Endodermal cell (in vitro differentiated cells): ENCODE measurements at regions not wholly inside any gene's neighbourhood (a gene's known extent, or its start where the extent isn't known, plus 50 kb on each side); places are given as distances from the start of the nearest gene placed in this dataset.

Experiments used
- DNase-seq: peaks from one replicate; pipeline ENCODE4 v3.0.0-alpha.2; 2017
- H3K27ac ChIP-seq: 2 replicates; pipeline ENCODE4 v1.5.1; 2013; ENCODE audit warnings: mild to moderate bottlenecking, low read depth, low read length, moderate library complexity
- H3K27me3 ChIP-seq: 2 replicates; pipeline ENCODE4 v1.6.1; 2013; ENCODE audit warnings: mild to moderate bottlenecking, low read length, moderate library complexity; ENCODE audit not compliant: insufficient read depth, control insufficient read depth, poor library complexity, severe bottlenecking
- H3K36me3 ChIP-seq: 2 replicates; pipeline ENCODE4 v1.7.0; 2013; ENCODE audit warnings: mild to moderate bottlenecking, low read length, moderate library complexity; ENCODE audit not compliant: control insufficient read depth, insufficient read depth
- H3K4me1 ChIP-seq: one replicate; pipeline ENCODE4 v1.7.0; 2013; ENCODE audit warnings: low read length; ENCODE audit not compliant: control insufficient read depth, insufficient read depth
- H3K4me3 ChIP-seq: 2 replicates; pipeline ENCODE4 v1.5.1; 2013; ENCODE audit warnings: mild to moderate bottlenecking, low read length, moderate library complexity
- H3K9ac ChIP-seq: 2 replicates; pipeline ENCODE4 v1.6.1; 2013; ENCODE audit warnings: mild to moderate bottlenecking, low read length, moderate library complexity; ENCODE audit not compliant: poor library complexity, severe bottlenecking; ENCODE audit errors: extremely low read depth
- H3K9me3 ChIP-seq: 2 replicates; pipeline ENCODE4 v1.6.1; 2013; ENCODE audit warnings: mild to moderate bottlenecking, low read length, moderate library complexity; ENCODE audit not compliant: control insufficient read depth
- H3K27ac Mint-ChIP-seq: 2 replicates; pipeline ENCODE4 v1.8.0; 2020; ENCODE audit warnings: mixed read lengths
- H3K27me3 Mint-ChIP-seq: 2 replicates; pipeline ENCODE4 v1.8.0; 2021; ENCODE audit warnings: mild to moderate bottlenecking, mixed read lengths; ENCODE audit not compliant: insufficient read depth
- H3K36me3 Mint-ChIP-seq: 2 replicates; pipeline ENCODE4 v1.8.0; 2020; ENCODE audit warnings: low read depth, mixed read lengths
- H3K4me1 Mint-ChIP-seq: 2 replicates; pipeline ENCODE4 v1.8.0; 2020; ENCODE audit warnings: mixed read lengths
- H3K4me3 Mint-ChIP-seq: 2 replicates; pipeline ENCODE4 v1.8.0; 2020; ENCODE audit warnings: mild to moderate bottlenecking, moderate library complexity, mixed read lengths
- H3K9me3 Mint-ChIP-seq: 2 replicates; pipeline ENCODE4 v1.8.0; 2020; ENCODE audit warnings: mild to moderate bottlenecking, mixed read lengths
- WGBS, 2 experiments: methylation state at CpG; one replicate each; pipeline versions ENCODE4 v1.1.5 to v1.1.7; 2013; ENCODE audit warnings: missing lambda C conversion rate in 2 of 2, mixed read lengths in 1 of 2; ENCODE audit not compliant: insufficient coverage in 1 of 2, insufficient read length in 1 of 2; 5-methylcytosine and 5-hydroxymethylcytosine counted together
- TF ChIP-seq, protein P1 (sequence below): fragments of 200-600 bp; sonication (generic); conservative IDR thresholded peaks from 2 replicates; pipeline ENCODE4 v1.5.0; 2021; ENCODE audit warnings: antibody characterized with exemption, mild to moderate bottlenecking

DNA sequence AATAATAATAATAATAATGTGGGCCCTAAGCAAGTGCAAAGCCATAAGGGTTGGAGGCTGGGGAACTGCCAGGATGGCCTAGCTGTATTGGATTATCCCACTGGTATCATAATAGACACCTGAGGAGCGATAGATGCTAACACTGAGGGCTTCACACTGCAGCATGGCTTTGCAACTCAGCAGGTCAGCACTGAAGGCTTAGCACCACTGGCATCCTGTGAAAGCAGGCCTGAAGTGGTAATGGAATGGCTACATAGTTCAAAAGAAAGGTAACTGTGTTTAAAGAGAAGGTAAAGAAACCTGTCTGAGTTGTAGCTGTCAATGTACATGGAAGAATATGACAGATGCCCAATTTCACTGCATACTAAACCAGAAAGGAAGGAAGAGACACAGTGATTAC lies 359.0 kb downstream of the OSTF1 start:
- Mint-ChIP-seq H3K4me1 (peaks cover 55% of the 10 kb centered on the region), H3K9me3 (peaks cover 5% of the 10 kb centered on the region), H3K36me3 (no peaks in the 10 kb centered on the region), H3K27me3 (no peaks in the 10 kb centered on the region), H3K4me3 (no peak overlapping the region), H3K27ac (no peak overlapping the region)
- 52% methylated on average over 1 of the region's 1 CpG; no CpG with 5 or more reads in 1 of the 2 experiments for WGBS, 2 experiments
- Histone ChIP-seq H3K27me3 (no peaks in the 10 kb centered on the region), H3K9me3 (peaks cover 6% of the 10 kb centered on the region), H3K9ac (no peak overlapping the region), H3K27ac (no peak overlapping the region), H3K4me3 (peak overlapping the region; percentile 37), H3K36me3 (no peaks in the 10 kb centered on the region), H3K4me1 (peaks cover 12% of the 10 kb centered on the region)
- DNase-seq = peak; percentile 63
- TF ChIP-seq, protein P1, sequence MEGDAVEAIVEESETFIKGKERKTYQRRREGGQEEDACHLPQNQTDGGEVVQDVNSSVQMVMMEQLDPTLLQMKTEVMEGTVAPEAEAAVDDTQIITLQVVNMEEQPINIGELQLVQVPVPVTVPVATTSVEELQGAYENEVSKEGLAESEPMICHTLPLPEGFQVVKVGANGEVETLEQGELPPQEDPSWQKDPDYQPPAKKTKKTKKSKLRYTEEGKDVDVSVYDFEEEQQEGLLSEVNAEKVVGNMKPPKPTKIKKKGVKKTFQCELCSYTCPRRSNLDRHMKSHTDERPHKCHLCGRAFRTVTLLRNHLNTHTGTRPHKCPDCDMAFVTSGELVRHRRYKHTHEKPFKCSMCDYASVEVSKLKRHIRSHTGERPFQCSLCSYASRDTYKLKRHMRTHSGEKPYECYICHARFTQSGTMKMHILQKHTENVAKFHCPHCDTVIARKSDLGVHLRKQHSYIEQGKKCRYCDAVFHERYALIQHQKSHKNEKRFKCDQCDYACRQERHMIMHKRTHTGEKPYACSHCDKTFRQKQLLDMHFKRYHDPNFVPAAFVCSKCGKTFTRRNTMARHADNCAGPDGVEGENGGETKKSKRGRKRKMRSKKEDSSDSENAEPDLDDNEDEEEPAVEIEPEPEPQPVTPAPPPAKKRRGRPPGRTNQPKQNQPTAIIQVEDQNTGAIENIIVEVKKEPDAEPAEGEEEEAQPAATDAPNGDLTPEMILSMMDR = no peak

DNA sequence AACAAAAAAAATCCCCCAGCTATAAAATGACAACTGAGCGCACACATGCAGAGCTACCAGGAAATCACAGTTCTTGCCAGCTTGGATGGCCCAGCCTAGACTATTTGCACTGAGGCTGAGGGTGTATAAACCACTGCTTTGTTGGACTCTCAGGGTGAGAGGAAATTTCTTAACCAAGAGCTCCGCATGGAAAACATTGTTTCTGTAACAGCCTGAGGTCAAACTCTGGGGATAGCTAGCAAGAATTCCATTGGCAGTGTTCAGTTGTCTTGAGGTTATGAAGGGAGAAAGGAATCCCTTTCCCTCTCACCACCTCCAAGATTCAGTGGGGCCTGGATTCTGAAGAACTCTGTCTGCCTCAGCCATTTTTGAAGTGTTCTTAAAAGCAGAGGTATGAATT lies 360.0 kb downstream of the OSTF1 start:
- H3K27ac ChIP-seq = peak overlapping the region; percentile 13
- H3K27me3 ChIP-seq = no peaks in the 10 kb centered on the region
- H3K36me3 ChIP-seq = no peaks in the 10 kb centered on the region
- Mint-ChIP-seq H3K9me3 (no peaks in the 10 kb centered on the region), H3K4me3 (no peak overlapping the region), H3K27me3 (no peaks in the 10 kb centered on the region), H3K4me1 (peaks cover 55% of the 10 kb centered on the region), H3K36me3 (no peaks in the 10 kb centered on the region), H3K27ac (no peak overlapping the region)
- TF ChIP-seq, protein P1 = no peak
- no peak for DNase-seq
- peaks cover 6% of the 10 kb centered on the region for H3K9me3 ChIP-seq
- no peak overlapping the region for H3K9ac ChIP-seq
- WGBS, 2 experiments = 86 to 100% methylated on average over 1 to 2 of the region's 2 CpGs
- no peak overlapping the region for H3K4me3 ChIP-seq
- H3K4me1 ChIP-seq = peaks cover 12% of the 10 kb centered on the region

DNA sequence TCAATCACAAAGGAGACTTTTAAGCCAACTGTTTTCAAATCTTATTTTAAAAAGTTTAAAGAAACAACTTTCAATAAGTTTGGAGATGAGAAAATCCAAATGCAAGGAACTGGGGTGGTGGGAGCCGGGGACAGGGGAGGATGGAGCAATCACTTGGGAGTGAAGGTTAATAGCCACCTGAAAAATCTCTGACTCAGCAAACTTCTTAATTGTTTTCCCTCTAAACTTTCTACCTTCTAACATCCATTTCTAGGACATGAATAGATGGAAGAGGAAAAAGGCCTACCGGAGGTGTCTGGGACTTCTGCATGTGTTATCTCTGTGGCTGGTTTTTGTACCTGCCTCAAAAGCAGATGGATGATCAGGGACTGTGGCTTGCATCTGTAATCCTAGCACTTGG lies 360.6 kb downstream of the OSTF1 start:
- Mint-ChIP-seq H3K4me1 (peaks cover 55% of the 10 kb centered on the region), H3K27ac (no peak overlapping the region), H3K4me3 (no peak overlapping the region), H3K27me3 (no peaks in the 10 kb centered on the region), H3K36me3 (no peaks in the 10 kb centered on the region), H3K9me3 (no peaks in the 10 kb centered on the region)
- peaks cover 6% of the 10 kb centered on the region for H3K9me3 ChIP-seq
- TF ChIP-seq, protein P1 = no peak
- H3K36me3 ChIP-seq = no peaks in the 10 kb centered on the region
- WGBS, 2 experiments = 91% methylated on average over 2 of the region's 2 CpGs; no CpG with 5 or more reads in 1 of the 2 experiments
- DNase-seq = no peak
- no peak overlapping the region for H3K4me3 ChIP-seq
- no peak overlapping the region for H3K27ac ChIP-seq
- H3K27me3 ChIP-seq = no peaks in the 10 kb centered on the region
- H3K9ac ChIP-seq = no peak overlapping the region
- H3K4me1 ChIP-seq = peaks cover 12% of the 10 kb centered on the region
